ENCODE measurements at regions not wholly inside any gene's neighbourhood (a gene's known extent, or its start where the extent isn't known, plus 50 kb on each side); places are given as distances from the start of the nearest gene placed in this dataset.

DNA sequence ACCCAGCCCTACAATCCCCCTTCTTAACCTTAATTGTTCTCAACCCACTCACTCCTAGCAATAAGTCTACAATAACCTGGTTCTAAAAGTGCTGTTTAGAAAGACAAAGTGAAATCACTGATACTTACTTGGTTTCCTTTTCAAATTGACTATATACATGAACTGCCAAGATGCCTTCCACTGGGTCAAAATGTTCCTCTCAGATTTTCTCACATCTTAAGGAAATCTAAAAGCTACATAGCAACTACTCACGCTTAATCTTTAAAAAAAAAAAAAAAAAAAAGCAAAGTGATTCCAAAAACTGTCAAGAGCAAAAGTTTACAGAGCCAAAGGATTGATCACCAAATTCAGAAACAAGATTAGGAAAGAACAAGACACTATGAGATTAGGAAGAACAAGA is 68.7 kb upstream of the MAP4 start:
- peak; percentile 42 for DNase-seq (ENCODE audit: extremely low spot score)
- ChIA-PET POLR2A (interaction anchor here (0.6 to 0.7 kb wide), 2 partner anchors 24 to 37 kb away, joined by 3 to 5 read pairs; no protein-coding TSS in a partner anchor), CTCF (interaction anchor here (1.4 kb wide), 1 partner anchor 17 kb away, joined by 3 read pairs; no protein-coding TSS in a partner anchor)
- TF ChIP-seq, protein P1, sequence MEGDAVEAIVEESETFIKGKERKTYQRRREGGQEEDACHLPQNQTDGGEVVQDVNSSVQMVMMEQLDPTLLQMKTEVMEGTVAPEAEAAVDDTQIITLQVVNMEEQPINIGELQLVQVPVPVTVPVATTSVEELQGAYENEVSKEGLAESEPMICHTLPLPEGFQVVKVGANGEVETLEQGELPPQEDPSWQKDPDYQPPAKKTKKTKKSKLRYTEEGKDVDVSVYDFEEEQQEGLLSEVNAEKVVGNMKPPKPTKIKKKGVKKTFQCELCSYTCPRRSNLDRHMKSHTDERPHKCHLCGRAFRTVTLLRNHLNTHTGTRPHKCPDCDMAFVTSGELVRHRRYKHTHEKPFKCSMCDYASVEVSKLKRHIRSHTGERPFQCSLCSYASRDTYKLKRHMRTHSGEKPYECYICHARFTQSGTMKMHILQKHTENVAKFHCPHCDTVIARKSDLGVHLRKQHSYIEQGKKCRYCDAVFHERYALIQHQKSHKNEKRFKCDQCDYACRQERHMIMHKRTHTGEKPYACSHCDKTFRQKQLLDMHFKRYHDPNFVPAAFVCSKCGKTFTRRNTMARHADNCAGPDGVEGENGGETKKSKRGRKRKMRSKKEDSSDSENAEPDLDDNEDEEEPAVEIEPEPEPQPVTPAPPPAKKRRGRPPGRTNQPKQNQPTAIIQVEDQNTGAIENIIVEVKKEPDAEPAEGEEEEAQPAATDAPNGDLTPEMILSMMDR (IDR thresholded peaks at IDR 0.05; ENCODE audit: control extremely low read depth, extremely low read depth, low read depth, missing control alignments): no peak

DNA sequence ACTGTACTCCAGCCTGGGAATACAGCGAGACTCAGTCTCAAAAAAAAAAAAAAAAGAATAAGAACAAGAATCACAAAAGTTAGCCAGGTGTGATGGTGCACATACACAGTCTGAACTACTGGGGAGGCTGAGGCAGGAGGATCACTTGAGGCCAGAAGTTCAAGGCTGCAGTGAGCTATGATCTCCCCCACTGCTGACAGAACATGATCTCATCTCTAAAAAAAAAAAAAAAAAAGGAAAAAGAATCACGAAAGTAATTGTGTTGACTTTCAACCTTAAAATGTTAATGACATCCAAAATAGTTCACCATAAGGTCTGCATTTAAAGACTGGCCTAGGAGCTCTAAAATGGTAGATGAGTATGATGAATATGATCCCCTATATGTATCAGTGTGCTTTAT is 68.0 kb upstream of the MAP4 start:
- no peak for DNase-seq (ENCODE audit: extremely low spot score)
- POLR2A ChIA-PET: interaction anchor here (0.7 kb wide), 1 partner anchor 23 kb away, joined by 3 read pairs; no protein-coding TSS in a partner anchor
- TF ChIP-seq, protein P1 (IDR thresholded peaks at IDR 0.05; ENCODE audit: control extremely low read depth, extremely low read depth, low read depth, missing control alignments): no peak
- CTCF ChIA-PET: interaction anchor here (1.3 to 1.4 kb wide), 2 partner anchors 16 to 563 kb away, joined by 3 to 4 read pairs; no protein-coding TSS in a partner anchor

DNA sequence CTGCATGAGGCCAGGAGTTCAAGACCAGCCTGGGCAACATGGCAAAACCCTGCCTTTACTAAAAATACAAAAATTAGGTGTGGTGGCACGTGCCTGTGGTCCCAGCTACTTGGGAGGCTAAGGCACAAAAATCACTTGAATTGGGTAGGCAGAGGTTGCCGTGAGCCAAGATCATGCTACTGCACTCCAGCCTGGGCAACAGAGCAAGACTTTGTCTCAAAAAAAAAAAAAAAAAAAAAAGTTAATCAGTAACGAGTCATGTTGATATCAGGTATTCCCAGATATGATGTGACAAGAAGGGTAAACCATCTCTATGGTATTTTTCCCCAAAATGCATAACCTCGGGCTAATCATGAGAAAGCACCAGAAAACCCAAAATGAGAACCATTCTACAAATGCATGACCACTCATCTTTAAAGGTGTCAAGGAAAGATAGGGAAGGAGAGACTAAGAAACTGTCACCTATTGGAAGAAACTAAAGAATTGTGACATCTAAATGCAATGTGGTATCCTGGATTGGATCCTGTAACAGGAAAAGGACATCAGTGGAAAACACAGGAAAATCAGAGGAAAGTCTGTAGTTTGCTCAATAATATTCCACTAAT is 66.5 kb upstream of the MAP4 start:
- TF ChIP-seq, protein P1 (IDR thresholded peaks at IDR 0.05; ENCODE audit: control extremely low read depth, extremely low read depth, low read depth, missing control alignments): no peak
- DNase-seq (ENCODE audit: extremely low spot score): no peak
- POLR2A ChIA-PET: no interaction called here
- CTCF ChIA-PET: no interaction called here

DNA sequence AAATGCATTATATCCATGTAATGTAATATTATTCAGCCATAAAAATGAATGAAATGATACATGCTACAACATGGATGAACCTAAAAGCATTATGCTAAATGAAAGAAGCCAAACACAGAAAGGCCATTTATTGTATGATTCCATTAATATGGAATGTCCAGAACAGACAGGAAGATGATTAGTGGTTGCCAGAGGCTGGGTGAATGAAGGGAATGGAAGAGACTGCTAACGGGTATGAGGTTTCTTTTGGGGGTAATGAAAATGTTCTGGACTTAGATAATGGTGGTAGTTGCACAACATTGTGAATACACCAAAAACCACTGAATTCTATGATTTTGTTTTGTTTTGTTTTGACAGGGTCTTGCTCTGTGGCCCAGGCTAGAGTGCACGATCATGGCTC is 61.6 kb upstream of the MAP4 start:
- ChIA-PET POLR2A (no interaction called here), CTCF (no interaction called here)
- no peak for DNase-seq (ENCODE audit: extremely low spot score)
- TF ChIP-seq, protein P1 (IDR thresholded peaks at IDR 0.05; ENCODE audit: control extremely low read depth, extremely low read depth, low read depth, missing control alignments): no peak

DNA sequence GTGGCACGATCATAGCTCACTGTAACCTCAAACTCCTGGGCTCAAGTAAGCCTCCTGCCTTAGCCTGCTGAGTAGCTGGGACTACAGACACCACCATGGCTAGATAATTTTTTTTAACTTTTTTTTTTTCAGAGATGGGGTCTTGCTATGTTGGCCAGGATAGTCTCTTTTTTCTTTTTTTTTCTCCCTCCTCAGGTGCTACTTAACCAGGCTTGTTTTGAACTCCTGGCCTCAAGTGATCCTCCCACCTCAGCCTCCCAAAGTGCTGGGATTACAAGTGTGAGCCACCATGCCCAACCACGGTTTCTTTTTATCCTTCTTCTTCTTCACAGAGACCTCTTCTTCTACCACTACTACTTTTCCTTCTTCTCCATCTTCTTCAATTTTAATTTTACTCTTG is 53.8 kb upstream of the MAP4 start:
- ChIA-PET POLR2A (no interaction called here), CTCF (interaction anchor here (1.6 kb wide), 1 partner anchor 80 kb away, joined by 3 read pairs; no protein-coding TSS in a partner anchor)
- no peak for DNase-seq (ENCODE audit: extremely low spot score)
- TF ChIP-seq, protein P1 (IDR thresholded peaks at IDR 0.05; ENCODE audit: control extremely low read depth, extremely low read depth, low read depth, missing control alignments): no peak

DNA sequence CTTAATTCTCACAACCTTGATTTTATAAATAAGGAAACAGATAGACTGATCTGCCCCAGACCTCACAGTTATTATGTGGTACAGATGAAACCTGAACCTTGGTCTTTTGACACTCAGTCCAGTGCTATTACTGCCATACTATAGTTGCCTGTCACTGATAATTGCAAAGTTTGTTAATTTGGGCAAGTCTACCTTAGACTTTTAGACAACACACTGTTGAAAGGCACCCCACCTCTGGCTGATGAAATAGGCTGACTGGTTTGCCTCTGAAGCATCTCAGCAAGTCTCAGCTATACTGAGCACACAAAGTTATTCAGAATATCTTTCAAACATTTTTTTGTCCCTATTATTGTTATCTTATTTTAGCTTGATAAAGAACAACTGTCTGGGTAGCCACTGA is 53.1 kb upstream of the MAP4 start:
- ChIA-PET CTCF (interaction anchor here (1.6 kb wide), 1 partner anchor 80 kb away, joined by 3 read pairs; no protein-coding TSS in a partner anchor), POLR2A (no interaction called here)
- DNase-seq (ENCODE audit: extremely low spot score): no peak
- TF ChIP-seq, protein P1 (IDR thresholded peaks at IDR 0.05; ENCODE audit: control extremely low read depth, extremely low read depth, low read depth, missing control alignments): no peak
